PC-3 (cell line): ENCODE measurements at regions not wholly inside any gene's neighbourhood (a gene's known extent, or its start where the extent isn't known, plus 50 kb on each side); places are given as distances from the start of the nearest gene placed in this dataset.

Experiments
- ATAC-seq: fragments of 200-7000 bp; cut with Tn5 transposase; 2 replicates; pipeline ENCODE4 v1.9.1; 2020; ENCODE audit warnings: mild to moderate bottlenecking, moderate library complexity
- BruUV-seq: library from RNA; stranded (reverse); fragments of 400-500 nt; replicated peaks from 2 replicates; lab custom pipeline; 2021; lab: Mats Ljungman, UMichigan
- CTCF ChIA-PET: fragments of 300-600 bp; sonication (Branson Sonifier 250); formaldehyde crosslinking; loops from one replicate; lab custom pipeline; 2022; ENCODE audit warnings: antibody characterized with exemption; lab: Charles Lee
- POLR2A ChIA-PET: fragments of 300-600 bp; sonication (Branson Sonifier 250); formaldehyde crosslinking; loops from one replicate; lab custom pipeline; 2022; ENCODE audit warnings: antibody characterized with exemption; ENCODE audit not compliant: unreplicated experiment; lab: Charles Lee
- DNase-seq: peaks from one replicate; pipeline ENCODE4 v3.0.0-alpha.2; 2015
- H2AFZ ChIP-seq: fragments of 300-600 bp; sonication (generic); 2 replicates; pipeline ENCODE4 v1.6.0; 2016; ENCODE audit warnings: antibody characterized with exemption, low read length
- H3F3A ChIP-seq: fragments of 300-600 bp; sonication (generic); one replicate; pipeline ENCODE4 v1.6.0; 2017; ENCODE audit warnings: antibody characterized with exemption, low read length, control low read depth, mild to moderate bottlenecking; ENCODE audit not compliant: unreplicated experiment
- H3K27ac ChIP-seq: fragments of 300-600 bp; sonication (generic); 2 replicates; pipeline ENCODE4 v1.5.1; 2016; ENCODE audit warnings: mild to moderate bottlenecking, low read length
- H3K27me3 ChIP-seq: fragments of 300-600 bp; sonication (generic); 2 replicates; pipeline ENCODE4 v1.6.1; 2016; ENCODE audit warnings: low read length, mixed read lengths
- H3K36me3 ChIP-seq: fragments of 300-600 bp; sonication (generic); 2 replicates; pipeline ENCODE4 v1.6.1; 2016; ENCODE audit warnings: low read depth, mixed run types, low read length, mixed read lengths
- H3K4me1 ChIP-seq: fragments of 300-600 bp; sonication (generic); 2 replicates; pipeline ENCODE4 v1.5.1; 2016; ENCODE audit warnings: low read length; ENCODE audit not compliant: insufficient read depth
- H3K4me2 ChIP-seq: fragments of 300-600 bp; sonication (generic); 2 replicates; pipeline ENCODE4 v1.6.0; 2016; ENCODE audit warnings: low read length
- H3K4me3 ChIP-seq: fragments of 300-600 bp; sonication (generic); 2 replicates; pipeline ENCODE4 v1.5.1; 2016; ENCODE audit warnings: mild to moderate bottlenecking, low read length, mixed read lengths
- H3K79me2 ChIP-seq: fragments of 300-600 bp; sonication (generic); 2 replicates; pipeline ENCODE4 v1.6.1; 2017; ENCODE audit warnings: low read length, mixed read lengths
- H3K9ac ChIP-seq: fragments of 300-600 bp; sonication (generic); 2 replicates; pipeline ENCODE4 v1.6.0; 2016; ENCODE audit warnings: mild to moderate bottlenecking, low read length
- H3K9me2 ChIP-seq: fragments of 300-600 bp; sonication (generic); replicated peaks from 2 replicates; pipeline ENCODE4 v1.6.1; 2016; ENCODE audit warnings: mixed run types, low read length, mixed read lengths
- H3K9me3 ChIP-seq: fragments of 300-600 bp; sonication (generic); 2 replicates; pipeline ENCODE4 v1.6.1; 2016; ENCODE audit warnings: low read length, mixed read lengths
- H4K20me1 ChIP-seq: fragments of 300-600 bp; sonication (generic); 2 replicates; pipeline ENCODE4 v1.6.1; 2016; ENCODE audit warnings: low read length, mixed read lengths
- CTCF ChIP-seq: fragments of 300-600 bp; sonication (generic); conservative IDR thresholded peaks from 2 replicates; pipeline ENCODE4 v1.5.1; 2017; ENCODE audit warnings: antibody characterized with exemption, low read depth, mild to moderate bottlenecking, low read length
- EZH2 ChIP-seq: fragments of 300-600 bp; sonication (generic); IDR thresholded peaks from one replicate; pipeline ENCODE4 v1.6.1; 2017; ENCODE audit warnings: antibody characterized with exemption, mild to moderate bottlenecking, low read length; ENCODE audit not compliant: unreplicated experiment
- EZH2phosphoT487 ChIP-seq: fragments of 300-600 bp; sonication (generic); IDR thresholded peaks from 2 replicates; pipeline ENCODE4 v1.6.1; 2018; ENCODE audit warnings: mild to moderate bottlenecking, antibody characterized with exemption, low read length, borderline replicate concordance
- intact Hi-C: fragments of 100-400 bp; cut with micrococcal nuclease; formaldehyde crosslinking; loops from 2 replicates; pipeline ENCODE4 v1.9.0; 2023

- no peak overlapping the region; the same call in 1 of the 2 replicates for H2AFZ ChIP-seq
- no peak for DNase-seq
- CTCF ChIA-PET, result no interaction called here
- POLR2A ChIA-PET, result no interaction called here
- peaks cover 28% of the 10 kb centered on the region for H3K79me2 ChIP-seq
- H3K4me1 ChIP-seq, result peaks cover 59% of the 10 kb centered on the region
- TSS peak; percentile 74 for BruUV-seq
- H3K27me3 ChIP-seq, result no peaks in the 10 kb centered on the region
- H3F3A ChIP-seq, result peaks cover 5% of the 10 kb centered on the region
- ATAC-seq, result no peak
- H4K20me1 ChIP-seq, result no peaks in the 10 kb centered on the region
- H3K9me2 ChIP-seq, result no peaks in the 10 kb centered on the region
- H3K4me2 ChIP-seq, result peak overlapping the region; percentile 72
- TF ChIP-seq EZH2phosphoT487, result no peak
- no peak for TF ChIP-seq CTCF
- no peak for TF ChIP-seq EZH2
- no peaks in the 10 kb centered on the region for H3K9me3 ChIP-seq
- H3K27ac ChIP-seq, result peak overlapping the region; percentile 99
- no peak overlapping the region for H3K4me3 ChIP-seq
- H3K9ac ChIP-seq, result peak overlapping the region; percentile 79
- H3K36me3 ChIP-seq, result no peaks in the 10 kb centered on the region
- intact Hi-C loops, result loop anchor here (5.0 kb wide), 1 partner anchor 54 kb away; no protein-coding TSS in a partner anchor
These were observed 325.2 kb downstream of the MN1 start for GRCh38 chr22:27476318-27476717.

- Histone ChIP-seq H3K9me3 (no peaks in the 10 kb centered on the region), H3K36me3 (no peaks in the 10 kb centered on the region), H2AFZ (no peak overlapping the region; the same call in 1 of the 2 replicates), H3K4me2 (peak overlapping the region; percentile 72), H3F3A (peaks cover 5% of the 10 kb centered on the region), H3K4me3 (no peak overlapping the region), H4K20me1 (no peaks in the 10 kb centered on the region), H3K9me2 (no peaks in the 10 kb centered on the region), H3K27me3 (no peaks in the 10 kb centered on the region), H3K79me2 (peaks cover 28% of the 10 kb centered on the region), H3K9ac (peak overlapping the region; percentile 79), H3K27ac (peak overlapping the region; percentile 99), H3K4me1 (peaks cover 59% of the 10 kb centered on the region)
- BruUV-seq, result no TSS peak
- ChIA-PET POLR2A (no interaction called here), CTCF (no interaction called here)
- ATAC-seq (peak; percentile 66), DNase-seq (peak; percentile 90)
- TF ChIP-seq CTCF, result no peak
- TF ChIP-seq EZH2, result no peak
- no peak for TF ChIP-seq EZH2phosphoT487
- intact Hi-C loops, result loop anchor here (5.0 kb wide), 1 partner anchor 54 kb away; no protein-coding TSS in a partner anchor
These were observed 324.8 kb downstream of the MN1 start for GRCh38 chr22:27476729-27477128.

GRCh38 chr22:27477171-27477570 is 324.4 kb downstream of the MN1 start:
- Histone ChIP-seq H3K4me1 (peaks cover 59% of the 10 kb centered on the region), H4K20me1 (no peaks in the 10 kb centered on the region), H3K9me3 (no peaks in the 10 kb centered on the region), H3K4me3 (no peak overlapping the region), H2AFZ (no peak overlapping the region), H3K27me3 (no peaks in the 10 kb centered on the region), H3K36me3 (no peaks in the 10 kb centered on the region), H3K9ac (peak overlapping the region; percentile 79), H3K79me2 (peaks cover 28% of the 10 kb centered on the region), H3K27ac (peak overlapping the region; percentile 99), H3K9me2 (no peaks in the 10 kb centered on the region), H3F3A (peaks cover 5% of the 10 kb centered on the region), H3K4me2 (peak overlapping the region; percentile 72)
- intact Hi-C loops, result loop anchor here (5.0 kb wide), 1 partner anchor 55 kb away; no protein-coding TSS in a partner anchor
- DNase-seq (no peak), ATAC-seq (no peak)
- CTCF ChIA-PET, result no interaction called here
- TF ChIP-seq CTCF, result no peak
- POLR2A ChIA-PET, result no interaction called here
- BruUV-seq, result TSS peak; percentile 36
